HK-2 (cell line): ENCODE measurements at regions not wholly inside any gene's neighbourhood (a gene's known extent, or its start where the extent isn't known, plus 50 kb on each side); places are given as distances from the start of the nearest gene placed in this dataset.
"Not testable (repeated sequence)": the region's sequence is repeated elsewhere in the genome, so short reads cannot be mapped to it uniquely, and the experiment has no call there.

Experiments
- DNase-seq: peaks from one replicate; pipeline ENCODE4 v3.0.0-alpha.2; 2018; ENCODE audit not compliant: unreplicated experiment

- no peak for DNase-seq
These were observed 117.3 kb downstream of the QRSL1 start for GRCh38 chr6:106746652-106747051.

GRCh38 chr6:106745824-106746582 lies 116.6 kb downstream of the QRSL1 start:
- no peak for DNase-seq

- DNase-seq = no peak
These were observed 115.9 kb downstream of the QRSL1 start for GRCh38 chr6:106745197-106745770.

GRCh38 chr6:106744781-106745180 lies 115.4 kb downstream of the QRSL1 start:
- no peak for DNase-seq

GRCh38 chr6:106744029-106744428 lies 114.7 kb downstream of the QRSL1 start:
- not testable (repeated sequence) for DNase-seq

- no peak for DNase-seq
These were observed 114.2 kb downstream of the QRSL1 start for GRCh38 chr6:106743612-106744011.

- no peak for DNase-seq
These were observed 110.9 kb downstream of the QRSL1 start for GRCh38 chr6:106740287-106740686.

GRCh38 chr6:106739387-106739786 lies 110.0 kb downstream of the QRSL1 start:
- no peak for DNase-seq

- DNase-seq = no peak
These were observed 107.1 kb downstream of the QRSL1 start for GRCh38 chr6:106736502-106736901.

GRCh38 chr6:106735828-106736227 lies 106.5 kb downstream of the QRSL1 start:
- no peak for DNase-seq

GRCh38 chr6:106735136-106735633 lies 105.8 kb downstream of the QRSL1 start:
- no peak for DNase-seq

- no peak for DNase-seq
These were observed 104.0 kb downstream of the QRSL1 start for GRCh38 chr6:106733386-106733785.

- no peak for DNase-seq
These were observed 103.1 kb downstream of the QRSL1 start for GRCh38 chr6:106732376-106732940.

- DNase-seq = no peak
These were observed 102.4 kb downstream of the QRSL1 start for GRCh38 chr6:106731843-106732160.

GRCh38 chr6:106731144-106731842 lies 101.9 kb downstream of the QRSL1 start:
- no peak for DNase-seq

- no peak for DNase-seq
These were observed 101.3 kb downstream of the QRSL1 start for GRCh38 chr6:106730718-106731117.

GRCh38 chr6:106730264-106730663 lies 100.9 kb downstream of the QRSL1 start:
- no peak for DNase-seq

GRCh38 chr6:106729841-106730240 lies 100.5 kb downstream of the QRSL1 start:
- no peak for DNase-seq

- no peak for DNase-seq
These were observed 99.0 kb downstream of the QRSL1 start for GRCh38 chr6:106728296-106728870.

GRCh38 chr6:106727480-106728149 lies 98.2 kb downstream of the QRSL1 start:
- DNase-seq = no peak

GRCh38 chr6:106724848-106725247 lies 95.5 kb downstream of the QRSL1 start:
- DNase-seq = no peak

GRCh38 chr6:106724337-106724736 lies 95.0 kb downstream of the QRSL1 start:
- DNase-seq = no peak
